NCI-H69 (cell line): ENCODE measurements at regions not wholly inside any gene's neighbourhood (a gene's known extent, or its start where the extent isn't known, plus 50 kb on each side); places are given as distances from the start of the nearest gene placed in this dataset.

ENCODE experiments used
- DNase-seq: peaks from one replicate; lab custom pipeline; 2025; lab: John Stamatoyannopoulos, UW

- no peak for DNase-seq
Observed at GRCh38 chr15:95957861-95958260, 372.6 kb upstream of the NR2F2 start.

- no peak for DNase-seq
Observed at GRCh38 chr15:95958382-95958781, 372.1 kb upstream of the NR2F2 start.

DNA sequence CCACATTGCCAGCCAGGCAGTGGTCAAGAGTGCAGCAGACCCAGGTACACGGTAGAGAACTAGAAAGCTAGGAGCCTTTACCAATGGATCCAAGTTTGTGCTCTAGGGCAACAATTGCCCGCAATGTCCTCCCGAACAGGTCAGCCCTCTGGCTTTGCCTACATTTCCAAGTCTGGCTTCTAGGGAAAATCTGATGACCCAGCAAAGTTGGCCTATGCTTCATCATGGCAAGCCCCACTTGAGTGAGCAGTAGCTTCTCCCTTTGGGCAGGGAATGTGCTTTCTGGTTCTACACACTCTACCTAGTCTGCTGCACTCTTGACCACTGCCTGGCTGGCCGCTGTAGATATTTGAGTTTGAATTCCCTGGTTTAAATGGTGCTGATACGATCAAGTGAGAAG, 361.6 kb upstream of the NR2F2 start:
- no peak for DNase-seq

- no peak for DNase-seq
Observed at GRCh38 chr15:95970326-95970725, 360.2 kb upstream of the NR2F2 start.

GRCh38 chr15:95972041-95972553, 358.4 kb upstream of the NR2F2 start:
- DNase-seq = no peak

DNA sequence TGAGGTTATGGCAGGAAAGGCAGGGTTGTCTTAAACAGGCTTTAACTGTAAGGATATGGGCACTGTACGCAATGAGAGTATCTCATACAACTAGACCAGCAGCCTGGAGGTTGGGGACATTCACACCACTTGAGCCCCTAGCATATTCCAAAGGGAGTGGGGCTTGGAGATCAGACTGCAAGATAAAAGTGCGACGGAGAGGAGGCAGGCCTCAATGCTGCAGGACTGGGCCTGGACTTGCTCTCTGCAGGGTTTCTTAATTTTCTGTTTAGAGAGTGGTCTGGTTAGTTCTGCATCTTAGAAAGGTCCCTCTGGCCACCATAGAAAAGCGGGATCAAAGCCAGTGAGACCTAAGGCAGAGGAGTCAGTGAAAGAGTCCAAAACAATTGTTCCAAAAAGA, 357.7 kb upstream of the NR2F2 start:
- no peak for DNase-seq

- no peak for DNase-seq
Observed at GRCh38 chr15:95973566-95974256, 356.8 kb upstream of the NR2F2 start.

- no peak for DNase-seq
Observed at GRCh38 chr15:95975212-95975611, 355.3 kb upstream of the NR2F2 start.

- no peak for DNase-seq
Observed at GRCh38 chr15:95979286-95979685, 351.2 kb upstream of the NR2F2 start.

- DNase-seq = no peak
Observed at GRCh38 chr15:95981209-95981608, 349.3 kb upstream of the NR2F2 start.

DNA sequence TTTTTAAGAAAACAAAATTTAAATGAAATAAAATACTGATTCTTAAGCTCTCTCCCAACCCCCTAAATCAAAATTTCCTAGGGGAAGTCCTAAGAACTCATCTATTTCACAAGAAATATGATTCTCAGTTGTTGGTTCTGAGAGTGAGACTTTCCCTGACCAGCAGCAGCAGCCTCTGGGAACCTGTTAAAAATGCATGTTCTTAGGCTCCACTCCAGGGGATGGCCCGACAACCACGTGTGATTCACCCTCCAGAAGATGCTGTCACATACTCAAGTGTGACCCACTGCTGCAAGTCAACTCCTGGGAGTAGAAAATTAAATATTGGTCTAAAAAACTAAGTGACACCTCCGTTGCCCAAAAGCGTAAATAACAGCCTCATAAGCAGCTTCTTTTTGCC, 343.2 kb upstream of the NR2F2 start:
- DNase-seq = no peak

DNA sequence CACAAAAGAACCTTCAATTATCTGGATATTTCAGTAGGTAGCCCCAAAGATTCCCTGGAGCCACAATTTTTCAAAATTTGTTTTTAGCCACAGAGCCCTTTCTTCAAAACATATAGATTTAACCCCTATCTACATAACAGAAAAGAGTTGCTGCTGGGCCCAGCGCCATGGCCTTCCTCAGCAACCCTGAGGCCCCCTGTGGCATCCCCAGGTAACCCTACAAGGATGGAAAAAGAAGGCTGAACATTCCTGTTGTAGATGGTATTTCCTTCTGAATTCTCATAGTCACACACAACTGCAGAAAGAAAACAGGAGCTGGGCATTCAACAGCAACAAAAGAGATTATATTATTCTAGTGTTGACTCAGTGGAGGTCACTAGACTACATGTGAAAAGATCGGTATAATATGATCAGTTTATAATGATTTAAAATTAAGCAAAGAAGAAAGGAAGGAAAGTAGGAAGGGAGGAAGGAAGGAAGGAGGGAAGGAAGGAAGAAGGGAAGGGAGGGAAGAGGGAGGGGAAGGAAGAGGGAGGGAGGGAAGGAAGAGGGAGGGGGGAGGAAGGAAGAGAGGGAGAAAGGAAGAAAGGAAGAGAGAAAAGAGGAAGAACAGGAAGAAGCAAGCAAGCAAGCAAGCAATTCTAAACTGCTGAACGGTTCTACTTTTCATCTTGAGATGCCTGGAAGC, 342.5 kb upstream of the NR2F2 start:
- DNase-seq = no peak

- no peak for DNase-seq
Observed at GRCh38 chr15:95988574-95988887, 342.0 kb upstream of the NR2F2 start.

- no peak for DNase-seq
Observed at GRCh38 chr15:95989392-95989791, 341.1 kb upstream of the NR2F2 start.

DNA sequence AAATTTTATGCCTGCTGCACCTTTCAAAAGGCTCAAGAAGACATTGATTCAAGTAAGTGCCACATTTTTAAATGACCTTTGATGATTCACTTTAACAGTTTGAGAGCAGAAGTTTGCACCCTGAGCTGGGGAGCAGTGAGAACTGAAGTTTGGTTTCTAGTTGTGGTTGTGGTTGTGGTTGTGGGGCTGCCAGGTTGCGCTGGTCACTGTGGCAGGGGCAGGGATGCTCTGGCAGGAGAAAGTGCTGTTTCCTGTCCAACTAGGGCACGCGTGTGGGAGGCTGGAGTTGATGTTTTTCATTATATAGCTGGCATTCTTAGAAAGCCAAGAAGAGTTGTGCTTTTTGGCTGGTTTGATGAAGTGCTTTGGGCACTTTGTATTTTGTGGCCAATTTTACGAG, 339.7 kb upstream of the NR2F2 start:
- no peak for DNase-seq

- no peak for DNase-seq
Observed at GRCh38 chr15:95994418-95994817, 336.1 kb upstream of the NR2F2 start.

DNA sequence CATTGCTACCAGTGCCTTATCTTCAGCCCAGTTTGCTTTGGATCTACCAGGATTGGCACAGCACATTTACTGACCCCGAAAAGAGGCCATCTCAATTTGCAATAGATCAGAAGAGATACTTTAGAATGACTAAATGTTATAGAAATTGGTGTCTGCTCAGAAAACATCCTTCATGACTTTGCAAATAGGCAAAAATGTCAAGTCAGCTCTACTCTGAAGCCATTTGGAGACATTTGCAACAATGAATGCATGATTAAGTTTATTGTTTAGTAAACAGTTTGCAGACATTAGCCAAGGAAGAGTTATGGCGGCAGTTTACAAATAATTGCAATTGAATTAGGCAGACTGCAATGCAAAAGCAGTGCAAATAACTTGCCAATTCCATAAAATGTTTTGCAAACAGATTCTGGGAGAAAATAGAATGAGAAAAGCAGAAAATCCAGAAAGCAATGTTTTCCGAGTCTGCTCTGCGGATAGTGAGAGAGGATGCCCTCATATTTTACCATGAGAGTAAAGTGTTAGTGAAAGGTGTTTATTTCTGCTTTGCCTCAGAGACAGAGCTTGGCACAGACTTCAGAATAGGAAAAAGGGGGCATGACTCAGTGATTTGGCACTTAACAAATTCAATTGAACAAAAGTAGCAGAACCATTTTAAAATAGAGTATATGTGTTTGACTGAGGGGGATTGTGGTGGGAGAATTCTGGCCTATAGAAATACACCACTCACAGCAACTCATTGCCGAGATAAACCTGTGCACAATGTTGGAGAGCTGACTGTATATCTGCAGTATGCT, 334.9 kb upstream of the NR2F2 start:
- no peak for DNase-seq

DNA sequence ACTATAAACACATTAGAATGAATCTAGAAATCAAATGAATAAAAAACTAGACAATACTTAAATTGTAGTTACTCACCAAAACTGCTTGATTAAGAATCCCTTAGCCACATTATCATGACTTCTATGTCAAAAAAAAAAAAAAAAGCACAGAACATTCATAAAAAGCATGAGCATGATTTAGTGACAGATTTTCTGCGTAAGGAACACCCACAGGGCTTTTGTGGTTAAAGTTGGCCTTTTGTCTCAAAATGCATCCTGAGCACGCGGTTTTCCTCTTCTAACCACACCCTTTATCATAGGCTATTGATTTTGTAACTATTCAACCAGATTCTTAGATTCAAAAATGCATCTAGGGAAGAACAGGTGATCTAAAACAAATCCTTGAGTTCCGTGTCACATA, 334.0 kb upstream of the NR2F2 start:
- DNase-seq = no peak

- DNase-seq = no peak
Observed at GRCh38 chr15:95998935-95999334, 331.6 kb upstream of the NR2F2 start.

DNA sequence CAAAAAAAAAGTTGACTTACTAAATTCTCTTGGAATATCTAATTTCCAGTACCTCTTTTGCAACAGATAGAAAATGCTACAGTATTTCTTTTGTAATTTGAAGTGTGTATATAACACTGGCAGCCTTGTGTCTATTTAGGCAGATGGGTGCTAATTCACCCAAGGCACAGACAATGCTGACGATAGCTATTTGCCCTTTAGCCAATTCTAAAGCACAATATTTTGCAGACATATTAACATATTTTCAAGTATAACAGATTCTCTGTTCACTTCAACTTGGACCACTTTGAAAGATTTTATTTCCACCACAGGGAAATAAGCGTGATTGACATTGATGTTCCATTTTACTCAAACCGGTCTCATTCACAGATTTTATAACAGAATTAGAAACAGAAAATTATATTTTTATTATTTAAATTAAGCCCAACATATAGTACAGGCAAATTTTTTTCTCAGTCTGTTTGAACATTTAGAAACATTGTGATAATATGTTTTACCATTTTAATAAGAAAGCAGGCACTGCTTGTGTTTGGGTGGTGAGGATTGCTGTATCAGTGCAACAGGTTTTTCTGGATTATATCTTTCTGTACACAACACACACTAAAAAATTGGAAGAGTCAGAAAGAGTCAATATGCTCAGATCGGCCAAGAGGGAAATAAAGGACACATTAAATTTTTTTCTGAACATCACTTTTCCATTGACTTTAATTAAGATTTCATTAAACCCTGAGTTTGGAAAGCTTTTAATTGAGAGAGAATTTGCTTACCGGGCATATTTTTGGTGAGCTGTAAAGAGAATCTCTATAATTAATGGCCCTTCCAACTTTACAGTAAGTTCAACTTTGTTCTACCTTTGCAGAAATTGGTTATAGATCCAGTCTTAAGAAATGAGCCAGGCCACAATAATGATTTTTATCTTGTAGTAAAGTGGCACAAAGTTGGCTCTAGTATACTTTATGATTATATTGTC, 327.3 kb upstream of the NR2F2 start:
- DNase-seq = no peak

- no peak for DNase-seq
Observed at GRCh38 chr15:96005906-96006305, 324.6 kb upstream of the NR2F2 start.

DNA sequence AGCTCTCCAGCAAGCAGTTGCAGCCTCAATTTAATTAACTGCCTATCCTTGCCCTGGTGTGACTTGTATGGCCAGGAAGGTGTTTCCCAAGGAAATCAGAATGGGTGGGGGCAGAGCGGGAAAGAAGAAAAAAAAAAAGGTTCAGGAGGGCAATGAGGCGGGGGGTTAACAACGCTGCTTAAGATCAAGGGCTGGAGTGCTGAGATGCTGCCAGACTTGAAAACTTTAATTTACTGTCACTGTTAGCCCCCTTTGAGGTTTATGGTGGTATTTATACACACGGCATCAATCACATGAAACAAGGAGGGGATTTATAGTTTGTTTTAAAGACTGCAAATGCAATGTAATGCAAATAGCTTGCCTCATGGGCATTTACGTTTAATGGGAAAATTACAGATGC, 319.4 kb upstream of the NR2F2 start:
- DNase-seq = no peak
